C4-2B (cell line): ENCODE measurements at regions not wholly inside any gene's neighbourhood (a gene's known extent, or its start where the extent isn't known, plus 50 kb on each side); places are given as distances from the start of the nearest gene placed in this dataset.

Experiments
- H3K27ac ChIP-seq: fragments of 450-650 bp; 2 replicates; pipeline ENCODE4 v1.5.1; 2017
- ZFX ChIP-seq: fragments of 450-650 bp; IDR thresholded peaks from 2 replicates; pipeline ENCODE4 v1.6.1; 2017
- TF ChIP-seq, protein P1 (sequence below): fragments of 450-650 bp; conservative IDR thresholded peaks from 2 replicates; pipeline ENCODE4 v1.5.1; 2017; ENCODE audit warnings: mild to moderate bottlenecking

DNA sequence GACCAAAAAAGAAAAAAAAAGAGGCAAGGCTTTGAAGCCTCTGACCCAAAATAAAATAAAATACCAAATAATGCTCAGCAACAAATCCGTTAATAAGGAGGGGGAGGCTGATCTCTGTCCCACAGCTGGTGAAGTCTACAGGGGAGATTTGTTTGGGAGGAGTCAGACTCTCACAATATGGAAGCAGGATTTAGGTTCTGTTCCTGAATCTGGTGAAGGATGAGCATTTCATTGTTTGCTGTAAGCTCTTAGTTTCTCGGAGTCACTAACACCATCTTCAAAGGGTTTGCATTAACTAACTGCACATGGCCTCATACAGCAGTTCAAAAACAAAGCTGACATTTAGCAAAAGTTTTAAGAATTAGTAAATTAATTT is 339.4 kb upstream of the TNP1 start:
- no peak for TF ChIP-seq ZFX
- TF ChIP-seq, protein P1, sequence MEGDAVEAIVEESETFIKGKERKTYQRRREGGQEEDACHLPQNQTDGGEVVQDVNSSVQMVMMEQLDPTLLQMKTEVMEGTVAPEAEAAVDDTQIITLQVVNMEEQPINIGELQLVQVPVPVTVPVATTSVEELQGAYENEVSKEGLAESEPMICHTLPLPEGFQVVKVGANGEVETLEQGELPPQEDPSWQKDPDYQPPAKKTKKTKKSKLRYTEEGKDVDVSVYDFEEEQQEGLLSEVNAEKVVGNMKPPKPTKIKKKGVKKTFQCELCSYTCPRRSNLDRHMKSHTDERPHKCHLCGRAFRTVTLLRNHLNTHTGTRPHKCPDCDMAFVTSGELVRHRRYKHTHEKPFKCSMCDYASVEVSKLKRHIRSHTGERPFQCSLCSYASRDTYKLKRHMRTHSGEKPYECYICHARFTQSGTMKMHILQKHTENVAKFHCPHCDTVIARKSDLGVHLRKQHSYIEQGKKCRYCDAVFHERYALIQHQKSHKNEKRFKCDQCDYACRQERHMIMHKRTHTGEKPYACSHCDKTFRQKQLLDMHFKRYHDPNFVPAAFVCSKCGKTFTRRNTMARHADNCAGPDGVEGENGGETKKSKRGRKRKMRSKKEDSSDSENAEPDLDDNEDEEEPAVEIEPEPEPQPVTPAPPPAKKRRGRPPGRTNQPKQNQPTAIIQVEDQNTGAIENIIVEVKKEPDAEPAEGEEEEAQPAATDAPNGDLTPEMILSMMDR, result no peak
- H3K27ac ChIP-seq, result no peak overlapping the region

DNA sequence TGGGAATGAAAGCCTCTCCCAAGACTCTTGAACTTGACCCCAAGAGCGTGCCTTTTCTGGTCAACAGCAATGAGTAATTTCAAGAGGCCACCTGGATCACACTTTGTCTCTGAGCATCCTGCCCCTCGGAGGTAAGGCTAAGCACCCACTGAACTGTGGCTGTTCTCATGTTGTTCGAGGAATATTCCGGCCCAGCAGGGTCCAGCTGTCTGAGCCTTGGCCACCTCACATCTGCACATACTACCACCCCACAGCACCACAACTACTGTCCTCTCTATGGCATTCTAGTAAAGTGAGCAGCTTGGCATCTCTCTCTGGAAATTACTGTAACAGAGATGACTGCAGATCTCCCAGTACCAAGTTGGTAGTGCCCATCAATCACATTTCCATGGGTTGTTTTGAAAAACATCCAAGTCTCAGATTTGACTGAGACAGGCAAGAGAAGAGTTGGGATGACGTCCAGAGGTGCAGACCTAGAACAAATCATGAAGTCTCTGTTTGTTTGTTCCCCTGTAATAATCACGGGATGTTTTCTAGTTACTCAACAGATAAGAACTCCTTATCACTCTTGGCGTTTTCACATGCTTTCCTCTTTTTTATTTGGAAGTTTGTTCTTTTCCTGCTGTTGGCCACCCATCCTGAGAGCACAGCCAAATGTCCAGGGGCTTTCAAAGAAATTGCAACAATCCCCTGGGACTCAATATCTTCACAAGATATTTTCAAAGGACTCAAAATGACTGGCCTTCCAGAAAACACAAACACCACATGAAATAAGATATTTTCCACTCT is 336.0 kb upstream of the TNP1 start:
- TF ChIP-seq, protein P1, result no peak
- TF ChIP-seq ZFX, result no peak
- H3K27ac ChIP-seq, result peak overlapping the region; percentile 33; the same call in 1 of the 2 replicates

DNA sequence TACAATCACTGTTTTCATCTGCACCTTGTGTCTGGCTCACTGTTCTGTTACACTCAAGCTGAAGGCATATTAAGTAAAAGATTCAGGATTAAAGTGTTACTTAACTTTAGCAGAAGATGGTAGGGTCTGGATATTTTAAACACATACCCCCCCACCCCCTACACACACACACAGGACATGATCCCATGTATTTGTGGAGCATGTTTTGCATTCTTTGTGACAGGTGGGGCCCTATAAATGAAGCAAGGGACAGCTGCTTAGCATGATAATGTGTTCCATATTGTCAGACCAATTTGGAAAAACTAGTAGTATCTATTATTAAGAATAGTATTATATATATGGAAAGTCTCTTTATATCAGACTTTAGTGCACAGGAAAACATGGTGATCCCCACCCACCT is 335.2 kb upstream of the TNP1 start:
- TF ChIP-seq, protein P1, result no peak
- TF ChIP-seq ZFX, result no peak
- H3K27ac ChIP-seq, result no peak overlapping the region

DNA sequence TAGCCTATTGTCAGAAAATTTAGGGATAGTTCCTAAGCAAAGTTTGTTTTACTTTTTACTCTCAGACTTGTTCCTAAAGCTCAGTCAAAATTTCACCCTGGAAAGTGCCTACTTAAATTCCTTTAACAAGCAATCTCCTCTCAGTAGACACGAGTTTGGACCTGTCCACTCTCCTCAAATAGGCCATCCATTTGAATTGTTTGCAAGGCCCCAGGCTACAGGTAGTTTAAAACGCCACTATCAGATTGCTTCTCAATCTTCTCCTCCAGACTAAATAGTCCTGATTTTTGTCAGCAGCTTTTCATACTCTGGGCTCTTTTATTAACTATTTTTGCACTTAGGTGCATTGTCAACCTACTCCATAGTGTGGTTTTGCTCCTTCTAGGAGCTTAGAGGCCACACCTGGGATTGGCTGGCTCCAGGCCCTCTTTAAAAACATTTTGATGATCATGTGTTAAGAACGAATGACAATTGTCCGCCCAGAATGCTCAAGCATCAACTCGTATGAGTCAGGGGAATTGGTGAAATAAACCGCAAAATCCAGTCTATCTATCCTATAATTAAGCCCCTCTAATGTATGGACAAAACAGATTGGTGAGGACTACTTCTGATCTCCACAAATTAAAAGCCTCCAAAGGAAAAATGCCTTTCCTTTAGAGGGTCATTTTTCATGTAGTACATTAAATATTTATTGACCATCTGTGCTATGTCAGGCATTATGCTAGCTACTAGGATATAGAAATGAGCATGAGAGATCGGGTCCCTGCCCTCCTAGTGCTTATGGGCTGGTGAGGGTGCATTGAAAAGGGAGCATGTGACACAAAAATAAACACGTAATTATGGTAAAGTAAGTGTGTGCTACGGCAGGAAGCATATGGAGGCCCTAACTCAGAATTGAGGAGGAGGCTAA is 333.8 kb upstream of the TNP1 start:
- H3K27ac ChIP-seq, result no peak overlapping the region
- TF ChIP-seq, protein P1, result no peak
- no peak for TF ChIP-seq ZFX

DNA sequence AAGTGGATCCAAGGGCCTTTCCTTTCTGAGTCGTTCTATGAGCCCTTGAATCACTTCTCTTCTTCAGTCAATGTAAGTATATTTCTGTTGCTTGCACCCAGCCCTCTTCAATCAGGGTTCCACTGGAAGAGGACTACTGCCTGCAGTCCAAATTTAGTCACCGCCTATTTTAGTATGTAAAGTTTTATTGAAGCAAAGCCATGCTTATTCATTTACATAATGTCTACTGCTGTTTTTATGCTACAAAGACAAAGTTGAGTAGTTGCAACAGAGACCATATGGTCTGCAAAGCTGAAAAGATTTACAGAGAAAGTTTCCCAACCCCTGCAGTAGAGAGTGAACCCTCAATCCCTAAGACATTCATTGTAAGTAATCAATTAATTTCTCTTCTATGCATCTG is 332.5 kb upstream of the TNP1 start:
- no peak for TF ChIP-seq ZFX
- TF ChIP-seq, protein P1, result no peak
- no peak overlapping the region for H3K27ac ChIP-seq

DNA sequence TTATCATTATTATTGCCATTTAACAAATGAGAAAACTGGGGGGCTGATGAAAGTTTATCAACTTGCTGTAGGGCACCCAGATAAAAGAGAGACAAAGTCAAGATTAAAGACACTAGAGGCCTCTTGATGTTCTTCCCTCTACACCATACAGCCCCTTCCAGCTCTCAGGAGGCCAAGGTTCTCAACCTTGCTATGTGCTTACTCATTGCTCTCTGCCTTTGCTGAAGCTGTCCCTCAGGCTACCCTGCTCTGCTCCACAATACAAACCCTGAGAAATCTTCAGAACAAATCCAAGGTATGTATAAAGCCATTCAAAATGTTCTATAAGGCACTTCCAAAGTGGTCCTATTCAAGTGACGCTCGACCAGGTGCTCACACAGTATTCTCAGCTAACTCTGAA is 329.9 kb upstream of the TNP1 start:
- no peak overlapping the region for H3K27ac ChIP-seq
- no peak for TF ChIP-seq ZFX
- TF ChIP-seq, protein P1, result no peak

DNA sequence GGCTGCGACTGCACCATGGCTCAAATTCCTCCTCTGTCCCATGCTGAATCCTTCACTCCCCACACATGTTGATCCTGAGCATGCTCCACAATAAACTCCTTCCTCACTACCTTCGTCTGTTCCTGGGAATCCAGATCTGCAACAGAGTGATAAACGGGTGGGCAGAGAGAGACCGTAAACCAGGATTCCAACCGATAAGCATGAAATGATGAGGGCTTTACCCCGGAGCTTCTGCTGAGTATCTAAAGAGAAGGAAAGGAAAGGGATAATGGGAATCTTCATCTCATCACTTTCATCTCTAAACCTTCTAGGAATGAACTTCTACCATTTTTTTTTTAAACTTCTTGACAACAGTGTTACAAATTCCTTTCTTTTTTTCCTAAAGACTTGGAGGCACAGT is 329.3 kb upstream of the TNP1 start:
- TF ChIP-seq, protein P1, result no peak
- TF ChIP-seq ZFX, result no peak
- H3K27ac ChIP-seq, result no peak overlapping the region
